A549 (cell line): ENCODE measurements at regions not wholly inside any gene's neighbourhood (a gene's known extent, or its start where the extent isn't known, plus 50 kb on each side); places are given as distances from the start of the nearest gene placed in this dataset.

ENCODE experiments used
- ATAC-seq, 2 experiments: fragments of 200-7000 bp in 1 of 2; fragments of >200 bp in 1 of 2; cut with Nextera tagmentation in 1 of 2; cut with Tn5 transposase in 1 of 2; 3 replicates each; pipeline versions ENCODE4 v1.8.0 to v1.9.1; 2018 to 2020; ENCODE audit warnings: mild to moderate bottlenecking in 1 of 2, moderate library complexity in 1 of 2
- CTCF ChIA-PET: fragments of 300-600 bp; sonication (Branson Sonifier 250); formaldehyde crosslinking; extraction: SDS; loops from one replicate; lab custom pipeline; 2021; ENCODE audit warnings: antibody characterized with exemption, inconsistent platforms; lab: Yijun Ruan, JAX
- POLR2A ChIA-PET: fragments of 350-600 bp; formaldehyde crosslinking; extraction: SDS; loops from one replicate; lab custom pipeline; 2021; ENCODE audit warnings: antibody characterized with exemption, inconsistent platforms; lab: Yijun Ruan, JAX
- DNase-seq, 2 experiments: peaks; one replicate each; pipeline versions ENCODE4 v3.0.0 to v3.0.0-alpha.2; 2011 to 2016; ENCODE audit warnings: low read depth in 1 of 2, low spot score in 1 of 2
- FAIRE-seq: peaks from 2 replicates; lab custom pipeline; 2011; peaks lifted over from hg19 to GRCh38; lab: Jason Lieb, UNC
- H3K27ac ChIP-seq, 2 experiments: fragments of >200 bp; sonication (Bioruptor Twin); formaldehyde crosslinking; 3 replicates each; pipeline ENCODE4 v1.5.1; 2016 to 2017
- H3K4me1 ChIP-seq: fragments of >200 bp; sonication (Bioruptor Twin); formaldehyde crosslinking; 3 replicates; pipeline ENCODE4 v1.6.1; 2016
- H3K4me2 ChIP-seq: fragments of >200 bp; sonication (Bioruptor Twin); formaldehyde crosslinking; 3 replicates; pipeline ENCODE4 v1.6.1; 2016
- H3K4me3 ChIP-seq: fragments of >200 bp; sonication (Bioruptor Twin); formaldehyde crosslinking; 3 replicates; pipeline ENCODE4 v1.5.1; 2016
- H3K9me3 ChIP-seq: fragments of >200 bp; sonication (Bioruptor Twin); formaldehyde crosslinking; 3 replicates; pipeline ENCODE4 v1.6.1; 2016
- CBX8 ChIP-seq: fragments of 200-600 bp; sonication (generic); IDR thresholded peaks from 2 replicates; pipeline ENCODE4 v1.6.1; 2016
- CHD4 ChIP-seq: fragments of 200-600 bp; sonication (generic); IDR thresholded peaks from 2 replicates; pipeline ENCODE4 v1.6.1; 2016; ENCODE audit warnings: antibody characterized with exemption, mild to moderate bottlenecking, borderline replicate concordance
- CTCF ChIP-seq: fragments of >200 bp; sonication (Bioruptor Twin); formaldehyde crosslinking; IDR thresholded peaks from 3 replicates; pipeline ENCODE4 v1.5.1; 2016
- ELK1 ChIP-seq: fragments of 150-350 bp; IDR thresholded peaks from 2 replicates; pipeline ENCODE4 v1.6.1; 2014; ENCODE audit warnings: low read depth, mild to moderate bottlenecking, low read length
- EP300 ChIP-seq, 2 experiments: fragments of >200 bp; sonication (Bioruptor Twin); formaldehyde crosslinking; IDR thresholded peaks; 2 replicates in 1 of 2; 3 replicates in 1 of 2; pipeline ENCODE4 v1.6.1; 2016 to 2017
- ESRRA ChIP-seq: fragments of 150-350 bp; IDR thresholded peaks from 2 replicates; pipeline ENCODE4 v1.6.1; 2014; ENCODE audit warnings: mild to moderate bottlenecking, low read length, borderline replicate concordance
- HDAC2 ChIP-seq: fragments of 200-600 bp; sonication (generic); IDR thresholded peaks from 2 replicates; pipeline ENCODE4 v1.6.1; 2016
- HMGXB4 ChIP-seq: fragments of 250-450 bp; sonication (Bioruptor Pico); IDR thresholded peaks from 2 replicates; pipeline ENCODE4 v1.5.0; 2021; ENCODE audit warnings: mild to moderate bottlenecking, moderate library complexity, borderline replicate concordance
- JUNB ChIP-seq: fragments of >200 bp; sonication (Bioruptor Twin); formaldehyde crosslinking; IDR thresholded peaks from 2 replicates; pipeline ENCODE4 v1.6.1; 2016
- KDM1A ChIP-seq: fragments of 200-600 bp; sonication (generic); IDR thresholded peaks from 2 replicates; pipeline ENCODE4 v1.6.1; 2016; ENCODE audit warnings: low read depth, mild to moderate bottlenecking
- MAFK ChIP-seq: fragments of 450-650 bp; IDR thresholded peaks from 2 replicates; pipeline ENCODE4 v1.6.1; 2014; ENCODE audit not compliant: partially characterized antibody
- MAZ ChIP-seq: fragments of 150-350 bp; IDR thresholded peaks from 2 replicates; pipeline ENCODE4 v1.6.1; 2014; ENCODE audit warnings: antibody characterized with exemption, low read depth, low read length, borderline replicate concordance
- NPAS2 ChIP-seq: fragments of 250-450 bp; sonication (Bioruptor Pico); IDR thresholded peaks from 2 replicates; pipeline ENCODE4 v1.8.0; 2022; ENCODE audit warnings: mild to moderate bottlenecking, moderate library complexity, borderline replicate concordance
- PHF8 ChIP-seq: fragments of 200-600 bp; sonication (generic); IDR thresholded peaks from 2 replicates; pipeline ENCODE4 v1.6.1; 2016; ENCODE audit warnings: low read depth, mild to moderate bottlenecking, antibody characterized with exemption, moderate library complexity, borderline replicate concordance
- POLR2A ChIP-seq: IDR thresholded peaks from 2 replicates; pipeline ENCODE4 v1.6.1; 2012; ENCODE audit warnings: mild to moderate bottlenecking, low read length
- POLR2AphosphoS2 ChIP-seq: conservative IDR thresholded peaks from 2 replicates; pipeline ENCODE4 v1.6.1; 2012; ENCODE audit warnings: low read length, improper control_type of control experiment, inconsistent platforms
- RAD21 ChIP-seq, 2 experiments: fragments of >200 bp in 1 of 2; sonication (Bioruptor Twin) in 1 of 2; formaldehyde crosslinking in 1 of 2; IDR thresholded peaks in 1 of 2; conservative IDR thresholded peaks in 1 of 2; 2 replicates in 1 of 2; 3 replicates in 1 of 2; pipeline ENCODE4 v1.6.1; 2012 to 2018; ENCODE audit warnings: inconsistent platforms in 1 of 2
- RARB ChIP-seq: fragments of 250-450 bp; sonication (Bioruptor Pico); IDR thresholded peaks from 2 replicates; pipeline ENCODE4 v1.8.0; 2021; ENCODE audit warnings: mild to moderate bottlenecking, moderate library complexity
- RNF2 ChIP-seq: fragments of 200-600 bp; sonication (generic); IDR thresholded peaks from 2 replicates; pipeline ENCODE4 v1.6.1; 2016; ENCODE audit warnings: low read depth, mild to moderate bottlenecking, antibody characterized with exemption, moderate library complexity, borderline replicate concordance
- ZC3H11A ChIP-seq: fragments of 450-650 bp; IDR thresholded peaks from 2 replicates; pipeline ENCODE4 v1.6.1; 2014; ENCODE audit warnings: antibody characterized with exemption, mild to moderate bottlenecking
- ZFP36 ChIP-seq: fragments of 450-650 bp; IDR thresholded peaks from 2 replicates; pipeline ENCODE4 v1.6.1; 2014; ENCODE audit warnings: borderline replicate concordance; ENCODE audit not compliant: partially characterized antibody
- WGBS: methylation state at CpG from one replicate; pipeline ENCODE4 v1.1.6; 2017; ENCODE audit errors: missing lambda C conversion rate; 5-methylcytosine and 5-hydroxymethylcytosine counted together
- TF ChIP-seq, protein P1 (sequence below): IDR thresholded peaks from 2 replicates; pipeline ENCODE4 v1.6.1; 2012; ENCODE audit warnings: low read depth, borderline replicate concordance
- TF ChIP-seq, protein P2 (sequence below): fragments of >200 bp; sonication (Bioruptor Twin); formaldehyde crosslinking; IDR thresholded peaks from 2 replicates; pipeline ENCODE4 v1.6.1; 2016

DNA sequence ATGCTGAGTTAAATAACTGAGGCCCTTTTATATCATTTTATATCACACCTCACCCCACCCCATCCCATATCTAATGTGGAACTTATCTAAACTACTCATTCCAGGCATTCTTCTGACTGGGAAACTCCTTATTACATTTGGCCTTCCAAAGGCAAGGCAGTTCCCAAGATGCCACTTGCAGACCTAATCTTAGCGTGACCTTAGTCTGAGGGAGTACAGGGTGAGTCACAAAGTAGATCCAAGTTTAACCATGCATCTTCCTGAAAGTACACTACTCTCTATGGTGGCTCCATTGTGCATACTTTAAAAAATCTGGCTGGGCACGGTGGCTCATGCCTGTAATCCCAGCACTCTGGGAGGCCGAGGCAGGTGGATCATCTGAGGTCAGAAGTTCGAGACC is 353.6 kb upstream of the C1orf87 start:
- 0% methylated on average over 4 of the region's 4 CpGs for WGBS
- POLR2A ChIA-PET: no interaction called here

GRCh38 chr1:60425528-60425927 is 352.0 kb upstream of the C1orf87 start:
- no peak for FAIRE-seq
- WGBS: 44% methylated on average over 1 of the region's 1 CpG
- Histone ChIP-seq H3K4me3 (no peak overlapping the region), H3K9me3 (no peaks in the 10 kb centered on the region), H3K4me1 (no peaks in the 10 kb centered on the region), H3K27ac (no peak overlapping the region), H3K4me2 (no peak overlapping the region)
- peak in 1 of 2 experiments; percentile 70; a peak in 3 of 6 replicates for ATAC-seq
- ChIA-PET POLR2A (no interaction called here), CTCF (no interaction called here)
- TF ChIP-seq RAD21 (conservative IDR thresholded peaks at IDR 0.05 in 1 of 2, IDR thresholded peaks at IDR 0.05 in 1 of 2) (peak in 1 of 2 experiments; percentile 17; a peak in 1 of 5 replicates), HDAC2 (no peak), MAZ (no peak), CBX8 (no peak), POLR2AphosphoS2 (no peak), CHD4 (no peak)
- DNase-seq: peak in 1 of 2 experiments; percentile 1

More for the DNA sequence above, 353.6 kb upstream of the C1orf87 start:
- FAIRE-seq (no peak), ATAC-seq (no peak), DNase-seq (no peak)
- Histone ChIP-seq H3K4me3 (no peak overlapping the region), H3K27ac (no peak overlapping the region), H3K4me1 (no peaks in the 10 kb centered on the region)
- CTCF ChIA-PET: no interaction called here
- TF ChIP-seq ELK1: no peak
- TF ChIP-seq POLR2AphosphoS2: no peak
- TF ChIP-seq, all 56 proteins: peak for 0
- no peaks in the 10 kb centered on the region for H3K9me3 ChIP-seq
- no peak overlapping the region for H3K4me2 ChIP-seq

GRCh38 chr1:60423146-60423780 is 349.7 kb upstream of the C1orf87 start:
- Histone ChIP-seq H3K27ac (no peak overlapping the region), H3K9me3 (no peaks in the 10 kb centered on the region), H3K4me2 (no peak overlapping the region), H3K4me3 (no peak overlapping the region), H3K4me1 (no peaks in the 10 kb centered on the region)
- POLR2A ChIA-PET: no interaction called here
- no peak for DNase-seq
- CTCF ChIA-PET: no interaction called here
- ATAC-seq: no peak
- WGBS: 4% methylated on average over 4 of the region's 5 CpGs
- TF ChIP-seq HMGXB4 (CRISPR knock-in tag) (no peak), RNF2 (no peak), PHF8 (no peak)
- FAIRE-seq: no peak

DNA sequence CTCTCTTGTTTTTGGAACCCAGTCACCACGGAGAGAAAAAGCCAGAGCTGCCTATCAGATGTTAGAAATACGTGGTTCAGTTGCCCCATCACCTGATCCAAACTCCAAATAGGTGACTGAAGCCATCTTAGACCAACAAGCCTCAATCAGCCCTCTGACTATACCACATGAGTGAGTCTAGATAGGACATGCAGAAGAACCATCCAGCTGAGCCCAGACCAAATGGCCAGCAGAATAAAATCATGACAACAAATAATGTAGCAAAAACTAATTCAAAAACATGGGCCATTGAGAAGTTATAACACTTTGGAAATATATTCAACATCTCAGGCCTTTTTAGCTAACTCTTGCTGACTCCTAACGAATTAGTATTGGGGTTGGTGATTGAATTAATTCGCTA is 348.4 kb upstream of the C1orf87 start:
- CTCF ChIA-PET: no interaction called here
- TF ChIP-seq POLR2AphosphoS2: no peak
- TF ChIP-seq RARB (CRISPR knock-in tag): no peak
- no peak for TF ChIP-seq JUNB
- no peak for TF ChIP-seq NPAS2 (CRISPR knock-in tag)
- no peak for TF ChIP-seq ZC3H11A
- TF ChIP-seq, protein P1, sequence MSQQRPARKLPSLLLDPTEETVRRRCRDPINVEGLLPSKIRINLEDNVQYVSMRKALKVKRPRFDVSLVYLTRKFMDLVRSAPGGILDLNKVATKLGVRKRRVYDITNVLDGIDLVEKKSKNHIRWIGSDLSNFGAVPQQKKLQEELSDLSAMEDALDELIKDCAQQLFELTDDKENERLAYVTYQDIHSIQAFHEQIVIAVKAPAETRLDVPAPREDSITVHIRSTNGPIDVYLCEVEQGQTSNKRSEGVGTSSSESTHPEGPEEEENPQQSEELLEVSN: no peak
- no peak for TF ChIP-seq CHD4
- no peak for TF ChIP-seq KDM1A
- TF ChIP-seq, protein P2, sequence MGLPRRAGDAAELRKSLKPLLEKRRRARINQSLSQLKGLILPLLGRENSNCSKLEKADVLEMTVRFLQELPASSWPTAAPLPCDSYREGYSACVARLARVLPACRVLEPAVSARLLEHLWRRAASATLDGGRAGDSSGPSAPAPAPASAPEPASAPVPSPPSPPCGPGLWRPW: no peak
- TF ChIP-seq ESRRA: no peak
- TF ChIP-seq ZFP36: no peak
- TF ChIP-seq MAFK: no peak
- no peak for TF ChIP-seq POLR2A
- TF ChIP-seq CTCF: no peak
- TF ChIP-seq EP300 (IDR thresholded peaks at IDR 0.05): no peak
- Histone ChIP-seq H3K4me3 (no peak overlapping the region), H3K9me3 (no peaks in the 10 kb centered on the region), H3K4me2 (no peak overlapping the region), H3K27ac (no peak overlapping the region), H3K4me1 (no peaks in the 10 kb centered on the region)
- FAIRE-seq: no peak
- WGBS: 0% methylated on average over 4 of the region's 4 CpGs
- no peak for DNase-seq
- ATAC-seq: no peak
- POLR2A ChIA-PET: no interaction called here
